Calu3 (cell line): ENCODE measurements at regions not wholly inside any gene's neighbourhood (a gene's known extent, or its start where the extent isn't known, plus 50 kb on each side); places are given as distances from the start of the nearest gene placed in this dataset.

ENCODE experiments used
- BruUV-seq: library from RNA; stranded (reverse); fragments of 400-500 nt; replicated peaks from 2 replicates; lab custom pipeline; 2021; lab: Mats Ljungman, UMichigan
- CTCF ChIA-PET: fragments of 300-600 bp; sonication (Branson Sonifier 250); formaldehyde crosslinking; loops from one replicate; lab custom pipeline; 2022; ENCODE audit warnings: antibody characterized with exemption; lab: Charles Lee
- DNase-seq: peaks from one replicate; pipeline ENCODE4 v3.0.0; 2022
- H3K27ac Mint-ChIP-seq: one replicate; pipeline ENCODE4 v1.8.0; 2022; ENCODE audit warnings: mixed read lengths; ENCODE audit not compliant: unreplicated experiment
- H3K27me3 Mint-ChIP-seq: one replicate; pipeline ENCODE4 v1.8.0; 2022; ENCODE audit warnings: mixed read lengths; ENCODE audit not compliant: unreplicated experiment
- H3K36me3 Mint-ChIP-seq: one replicate; pipeline ENCODE4 v1.8.0; 2022; ENCODE audit warnings: mild to moderate bottlenecking, moderate library complexity, mixed read lengths; ENCODE audit not compliant: insufficient read depth, unreplicated experiment
- H3K4me1 Mint-ChIP-seq: one replicate; pipeline ENCODE4 v1.8.0; 2022; ENCODE audit warnings: mild to moderate bottlenecking, low read depth, mixed read lengths; ENCODE audit not compliant: unreplicated experiment
- H3K4me3 Mint-ChIP-seq: one replicate; pipeline ENCODE4 v1.8.0; 2022; ENCODE audit warnings: mild to moderate bottlenecking, low read depth, moderate library complexity, mixed read lengths; ENCODE audit not compliant: unreplicated experiment
- H3K9me3 Mint-ChIP-seq: one replicate; pipeline ENCODE4 v1.8.0; 2022; ENCODE audit warnings: low read depth, mixed read lengths; ENCODE audit not compliant: unreplicated experiment
- CTCF ChIP-seq: fragments of 200-600 bp; IDR thresholded peaks from one replicate; pipeline ENCODE4 v1.8.0; 2022; ENCODE audit warnings: antibody characterized with exemption; ENCODE audit not compliant: unreplicated experiment
- intact Hi-C: fragments of 100-400 bp; cut with micrococcal nuclease; formaldehyde crosslinking; loops from one replicate; pipeline ENCODE4 v1.10.0; 2022; ENCODE audit not compliant: unreplicated experiment

GRCh38 chr2:23023722-23024121 lies 361.3 kb upstream of the KLHL29 start:
- CTCF ChIA-PET = no interaction called here
- no peak for TF ChIP-seq CTCF
- intact Hi-C loops = no loop called here
- no peak overlapping the region for H3K27ac Mint-ChIP-seq
- H3K4me3 Mint-ChIP-seq = no peak overlapping the region
- H3K36me3 Mint-ChIP-seq = no peaks in the 10 kb centered on the region
- no TSS peak for BruUV-seq
- DNase-seq = no peak
- no peaks in the 10 kb centered on the region for H3K4me1 Mint-ChIP-seq
- peaks cover 15% of the 10 kb centered on the region for H3K27me3 Mint-ChIP-seq
- H3K9me3 Mint-ChIP-seq = no peaks in the 10 kb centered on the region

- CTCF ChIA-PET = no interaction called here
- no peak for TF ChIP-seq CTCF
- intact Hi-C loops = no loop called here
- Mint-ChIP-seq H3K4me1 (no peaks in the 10 kb centered on the region), H3K4me3 (no peak overlapping the region), H3K36me3 (no peaks in the 10 kb centered on the region), H3K27me3 (peaks cover 37% of the 10 kb centered on the region), H3K9me3 (no peaks in the 10 kb centered on the region), H3K27ac (no peak overlapping the region)
- no TSS peak for BruUV-seq
- DNase-seq = no peak
Measured at GRCh38 chr2:23026671-23027070, 358.3 kb upstream of the KLHL29 start.

- BruUV-seq = no TSS peak
- Mint-ChIP-seq H3K27me3 (peaks cover 44% of the 10 kb centered on the region), H3K27ac (no peak overlapping the region), H3K36me3 (no peaks in the 10 kb centered on the region), H3K4me3 (no peak overlapping the region), H3K9me3 (no peaks in the 10 kb centered on the region), H3K4me1 (no peaks in the 10 kb centered on the region)
- TF ChIP-seq CTCF = no peak
- DNase-seq = no peak
- CTCF ChIA-PET = no interaction called here
- intact Hi-C loops = no loop called here
Measured at GRCh38 chr2:23027396-23027795, 357.6 kb upstream of the KLHL29 start.

- Mint-ChIP-seq H3K27ac (no peak overlapping the region), H3K4me1 (no peaks in the 10 kb centered on the region), H3K4me3 (no peak overlapping the region), H3K9me3 (no peaks in the 10 kb centered on the region), H3K27me3 (peaks cover 44% of the 10 kb centered on the region), H3K36me3 (no peaks in the 10 kb centered on the region)
- intact Hi-C loops = no loop called here
- DNase-seq = no peak
- no peak for TF ChIP-seq CTCF
- BruUV-seq = no TSS peak
- CTCF ChIA-PET = no interaction called here
Measured at GRCh38 chr2:23028106-23028505, 356.9 kb upstream of the KLHL29 start.
